K562 (cell line): ENCODE measurements at regions not wholly inside any gene's neighbourhood (a gene's known extent, or its start where the extent isn't known, plus 50 kb on each side); places are given as distances from the start of the nearest gene placed in this dataset.

Source experiments
- ATAC-seq: fragments of 200-7000 bp; cut with Tn5 transposase; 3 replicates; pipeline ENCODE4 v1.9.1; 2020; ENCODE audit warnings: moderate library complexity
- BruUV-seq: library from RNA; stranded (reverse); fragments of 400-500 nt; replicated peaks from 2 replicates; lab custom pipeline; 2021; lab: Mats Ljungman, UMichigan
- CTCF ChIA-PET: fragments of 300-600 bp; formaldehyde crosslinking; extraction: SDS; loops from one replicate; lab custom pipeline; 2021; ENCODE audit warnings: low intra/inter-chr PET ratio; lab: Yijun Ruan, JAX
- POLR2A ChIA-PET: fragments of 300-600, 350-650 bp; sonication (Branson Sonifier 250); formaldehyde crosslinking; extraction: SDS; loops from one replicate; lab custom pipeline; 2021; ENCODE audit warnings: antibody characterized with exemption, inconsistent platforms; lab: Yijun Ruan, JAX
- DNase-seq, 4 experiments: peaks; one replicate each; pipeline versions ENCODE4 v3.0.0 to v3.0.0-alpha.2; 2011 to 2018; ENCODE audit warnings: low spot score in 3 of 4, mixed read lengths in 3 of 4; ENCODE audit errors: extremely low read depth in 1 of 4
- FAIRE-seq: peaks from 2 replicates; lab custom pipeline; 2011; peaks lifted over from hg19 to GRCh38; lab: Jason Lieb, UNC
- H2AFZ ChIP-seq: 2 replicates; pipeline ENCODE4 v1.6.0; 2011; ENCODE audit warnings: low read depth, low read length, control low read depth, inconsistent platforms
- H3K27ac ChIP-seq: fragments of 200-600 bp; 3 replicates; pipeline ENCODE4 v1.8.0; 2011; ENCODE audit warnings: low read depth, mild to moderate bottlenecking, control low read depth, inconsistent platforms, low read length, moderate library complexity, mixed read lengths; ENCODE audit errors: extremely low read depth
- H3K27me3 ChIP-seq, 2 experiments: fragments of 300-600 bp in 1 of 2; 2 replicates in 1 of 2; 3 replicates in 1 of 2; pipeline versions ENCODE4 v1.6.0 to v1.8.0; 2011; ENCODE audit warnings: inconsistent platforms in 2 of 2, low read length in 2 of 2, mild to moderate bottlenecking in 1 of 2, mixed read lengths in 1 of 2, moderate library complexity in 1 of 2; ENCODE audit not compliant: control insufficient read depth in 2 of 2, insufficient read depth in 2 of 2
- H3K36me3 ChIP-seq: fragments of 300-600 bp; 3 replicates; pipeline ENCODE4 v1.8.0; 2011; ENCODE audit warnings: mild to moderate bottlenecking, low read length, inconsistent platforms; ENCODE audit not compliant: control insufficient read depth, insufficient read depth
- H3K4me1 ChIP-seq, 2 experiments: fragments of 200-600 bp in 1 of 2; replicated peaks in 1 of 2; 2 replicates in 1 of 2; 3 replicates in 1 of 2; pipeline versions ENCODE4 v1.5.1 to v1.8.0; 2011; ENCODE audit warnings: inconsistent platforms in 2 of 2, low read length in 2 of 2, mild to moderate bottlenecking in 1 of 2, mixed read lengths in 1 of 2, moderate library complexity in 1 of 2; ENCODE audit not compliant: control insufficient read depth in 2 of 2, insufficient read depth in 2 of 2
- H3K4me2 ChIP-seq: 2 replicates; pipeline ENCODE4 v1.6.1; 2011; ENCODE audit warnings: low read length, control low read depth, inconsistent platforms, mixed read lengths; ENCODE audit not compliant: insufficient read depth
- H3K4me3 ChIP-seq: fragments of 200-600 bp; sonication (generic), shearing (Covaris generic); 2 replicates; pipeline ENCODE4 v1.5.1; 2016; ENCODE audit warnings: control low read depth, inconsistent platforms
- H3K79me2 ChIP-seq: fragments of 200-600 bp; 3 replicates; pipeline ENCODE4 v1.8.0; 2011; ENCODE audit warnings: low read length, inconsistent platforms; ENCODE audit not compliant: control insufficient read depth, insufficient read depth
- H3K9ac ChIP-seq, 2 experiments: 2 replicates each; pipeline versions ENCODE4 v1.6.0 to v1.6.1; 2011; ENCODE audit warnings: low read depth in 2 of 2, low read length in 2 of 2, control low read depth in 1 of 2, inconsistent platforms in 1 of 2, mild to moderate bottlenecking in 1 of 2, mixed read lengths in 1 of 2; ENCODE audit not compliant: insufficient read depth in 1 of 2
- H3K9me1 ChIP-seq: one replicate; pipeline ENCODE4 v1.6.0; 2011; ENCODE audit warnings: inconsistent platforms, mild to moderate bottlenecking, low read length, moderate library complexity; ENCODE audit not compliant: control insufficient read depth, insufficient read depth
- H3K9me3 ChIP-seq: replicated peaks from 2 replicates; pipeline ENCODE4 v1.5.1; 2011; ENCODE audit warnings: low read depth, low read length, inconsistent platforms; ENCODE audit not compliant: control insufficient read depth, insufficient read depth
- H4K20me1 ChIP-seq: replicated peaks from 2 replicates; pipeline ENCODE4 v1.6.1; 2011; ENCODE audit warnings: low read length, inconsistent platforms, mixed read lengths; ENCODE audit not compliant: control insufficient read depth, insufficient read depth
- EP400 ChIP-seq: fragments of 450-650 bp; IDR thresholded peaks from 2 replicates; pipeline ENCODE4 v1.6.1; 2017; ENCODE audit warnings: antibody characterized with exemption, mild to moderate bottlenecking, moderate library complexity
- KAT8 ChIP-seq: fragments of 450-650 bp; IDR thresholded peaks from 2 replicates; pipeline ENCODE4 v1.6.1; 2016; ENCODE audit warnings: low read depth, mild to moderate bottlenecking
- MNT ChIP-seq, 2 experiments: fragments of 450-650 bp; conservative IDR thresholded peaks; 2 replicates each; pipeline ENCODE4 v1.6.1; 2017; ENCODE audit warnings: mild to moderate bottlenecking in 2 of 2, moderate library complexity in 2 of 2
- NELFE ChIP-seq: IDR thresholded peaks from 2 replicates; pipeline ENCODE4 v1.6.1; 2011; ENCODE audit warnings: mild to moderate bottlenecking; ENCODE audit not compliant: insufficient read depth, insufficient read length
- PRDM10 ChIP-seq: fragments of 450-650 bp; IDR thresholded peaks from 2 replicates; pipeline ENCODE4 v1.6.1; 2018; ENCODE audit not compliant: partially characterized antibody
- PRPF4 ChIP-seq: fragments of 200-400 bp; formaldehyde crosslinking; IDR thresholded peaks from one replicate; pipeline ENCODE4 v1.6.1; 2017; ENCODE audit warnings: low read length, low read depth, mild to moderate bottlenecking; ENCODE audit not compliant: insufficient read depth, poor library complexity, severe bottlenecking
- SRF ChIP-seq, 2 experiments: fragments of 250-450, 450-650 bp in 1 of 2; sonication (Bioruptor Pico) in 1 of 2; sonication (generic) in 1 of 2; formaldehyde crosslinking; IDR thresholded peaks; 2 replicates each; pipeline versions ENCODE4 v1.5.0 to v1.5.1; 2020 to 2022; ENCODE audit warnings: mild to moderate bottlenecking in 1 of 2, missing genetic modification reagents in 1 of 2
- SRSF1 ChIP-seq: fragments of 200-400 bp; formaldehyde crosslinking; IDR thresholded peaks from 2 replicates; pipeline ENCODE4 v1.6.1; 2017; ENCODE audit warnings: mild to moderate bottlenecking, low read depth, low read length, moderate library complexity
- ZBTB43 ChIP-seq: sonication (generic); formaldehyde crosslinking; IDR thresholded peaks from 2 replicates; pipeline ENCODE4 v1.8.0; 2023; ENCODE audit warnings: mild to moderate bottlenecking, missing genetic modification reagents
- ZNF124 ChIP-seq: sonication (generic); formaldehyde crosslinking; IDR thresholded peaks from 2 replicates; pipeline ENCODE4 v1.8.1; 2022; ENCODE audit warnings: missing genetic modification reagents
- ZNF41 ChIP-seq: fragments of 250-450 bp; sonication (Bioruptor Pico); conservative IDR thresholded peaks from 2 replicates; pipeline ENCODE4 v1.4.0; 2020; ENCODE audit warnings: mild to moderate bottlenecking
- ZNF583 ChIP-seq: fragments of 250-450 bp; sonication (Bioruptor Pico); IDR thresholded peaks from 2 replicates; pipeline ENCODE4 v1.4.0; 2020
- WGBS: fragments of 100-300 bp; shearing (Covaris generic); methylation state at CpG from one replicate; pipeline ENCODE4 v1.1.6; 2016; ENCODE audit warnings: low coverage, mixed read lengths; ENCODE audit not compliant: insufficient coverage; ENCODE audit errors: missing lambda C conversion rate; 5-methylcytosine and 5-hydroxymethylcytosine counted together
- in situ Hi-C: fragments of 300-500 bp; cut with MboI; formaldehyde crosslinking; loops from 4 replicates; pipeline ENCODE4 v1.15.0; 2018; ENCODE audit warnings: inconsistent platforms, mixed read lengths
- intact Hi-C: fragments of 100-400 bp; cut with micrococcal nuclease; formaldehyde crosslinking; loops from 2 replicates; pipeline ENCODE4 v1.14.2; 2022

GRCh38 chr5:164354139-164354751 lies 848.8 kb downstream of the MAT2B start (continued):
- TF ChIP-seq ZBTB43 (CRISPR knock-in tag) (no peak), SRSF1 (no peak), ZNF124 (CRISPR knock-in tag) (no peak), SRF (CRISPR knock-in tag; IDR thresholded peaks at IDR 0.05) (no peak), MNT (conservative IDR thresholded peaks at IDR 0.05) (no peak), EP400 (no peak)
- TF ChIP-seq, all 486 proteins: peak for 38

- Histone ChIP-seq H3K79me2 (no peaks in the 10 kb centered on the region; the same call in 2 of the 3 replicates), H3K9me3 (no peaks in the 10 kb centered on the region), H3K36me3 (no peaks in the 10 kb centered on the region), H3K4me2 (no peak overlapping the region), H3K27ac (peak overlapping the region; percentile 93; the same call in 2 of the 3 replicates), H3K27me3 (no peaks in the 10 kb centered on the region), H3K4me1 (peaks cover 30 to 75% of the 10 kb centered on the region in 2 experiments), H3K9ac (peak overlapping the region in 1 of 2 experiments; percentile 79; a peak in 1 of 4 replicates), H2AFZ (no peak overlapping the region; the same call in 1 of the 2 replicates), H3K4me3 (no peak overlapping the region), H4K20me1 (no peaks in the 10 kb centered on the region), H3K9me1 (no peaks in the 10 kb centered on the region)
- FAIRE-seq, result no peak
- no peak for ATAC-seq
- intact Hi-C loops, result loop anchor here (5.0 kb wide), 4 partner anchors 58 to 918 kb away; partner anchors contain the start of genes CCNG1 and MAT2B
- POLR2A ChIA-PET, result no interaction called here
- in situ Hi-C loops, result loop anchor here (25.0 kb wide), 1 partner anchor 843 kb away; the partner anchor contains the start of gene MAT2B
- BruUV-seq, result no TSS peak
- CTCF ChIA-PET, result no interaction called here
- peak in 1 of 4 experiments; percentile 72 for DNase-seq
- WGBS, result 2% methylated on average over 3 of the region's 3 CpGs
- TF ChIP-seq KAT8, result no peak
- TF ChIP-seq ZNF583, result no peak
- no peak for TF ChIP-seq NELFE
- TF ChIP-seq PRDM10, result no peak
- TF ChIP-seq ZNF41 (CRISPR knock-in tag), result no peak
- TF ChIP-seq PRPF4, result no peak
These were observed 849.9 kb downstream of the MAT2B start for GRCh38 chr5:164355267-164355830.
